GM21515 (cell line): ENCODE measurements at regions not wholly inside any gene's neighbourhood (a gene's known extent, or its start where the extent isn't known, plus 50 kb on each side); places are given as distances from the start of the nearest gene placed in this dataset.

Experiments
- ATAC-seq: cut with Tn5 transposase; IDR thresholded peaks from one replicate; pipeline ENCODE4 v1.9.1; 2021; ENCODE audit not compliant: unreplicated experiment

GRCh38 chr10:78915190-78915518, 153.6 kb upstream of the ZMIZ1 start:
- no peak for ATAC-seq

DNA sequence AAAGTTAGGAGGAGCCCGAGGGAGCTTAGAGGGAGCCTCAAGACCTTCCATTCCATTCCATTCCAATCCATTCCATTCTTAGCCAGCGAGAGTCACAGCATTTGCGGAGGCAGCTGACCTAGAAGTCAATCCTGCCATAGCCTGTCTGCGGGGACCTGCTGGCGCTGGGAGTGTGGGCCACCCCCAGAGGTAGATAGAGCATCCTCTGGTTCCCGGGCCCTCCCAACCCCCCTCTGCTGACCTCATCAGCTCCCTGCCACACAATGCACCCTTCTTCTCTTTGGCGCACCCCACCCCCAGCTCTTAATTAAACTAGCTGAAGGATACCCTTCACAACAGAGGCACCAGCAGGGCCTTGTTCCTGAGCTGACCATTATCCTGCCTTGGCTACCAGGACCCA, 152.5 kb upstream of the ZMIZ1 start:
- no peak for ATAC-seq

DNA sequence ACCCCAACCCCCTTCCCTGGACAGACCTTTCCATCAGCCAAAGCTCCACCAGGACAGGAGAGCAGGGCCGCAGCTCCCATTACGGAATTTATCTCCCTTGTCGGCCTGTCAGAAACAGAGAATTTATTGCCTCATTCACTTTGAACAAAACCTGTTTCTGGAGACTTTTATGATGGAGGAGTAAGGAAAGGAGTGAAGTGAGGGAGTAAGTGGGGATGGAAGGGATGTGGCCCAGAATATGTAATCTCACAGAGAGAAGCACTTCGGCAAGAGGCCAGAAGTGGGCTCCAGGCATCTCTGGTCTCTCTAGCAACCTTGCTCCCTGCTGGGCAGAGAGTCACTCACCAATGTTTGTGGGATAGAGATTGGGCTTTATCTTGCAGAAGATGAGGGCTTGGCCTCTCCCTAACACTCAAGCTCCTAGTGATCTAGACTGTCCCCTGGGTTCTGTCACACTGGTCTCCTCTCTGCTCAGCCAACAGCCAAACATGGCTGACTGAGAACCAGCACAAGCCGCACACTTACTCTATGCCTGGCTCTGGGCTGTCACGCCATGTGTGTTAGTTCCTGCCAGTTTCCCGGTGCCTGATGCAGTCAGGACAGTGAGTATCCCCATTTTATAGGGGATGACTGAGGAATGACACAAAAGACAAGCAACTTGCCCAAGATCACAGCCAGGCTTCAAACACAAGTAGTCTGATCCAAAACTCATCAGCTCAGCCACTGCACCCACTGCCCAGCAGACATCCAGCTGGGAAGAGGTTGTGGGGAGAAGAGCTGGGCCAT, 149.4 kb upstream of the ZMIZ1 start:
- ATAC-seq = no peak

GRCh38 chr10:78920011-78920410, 148.8 kb upstream of the ZMIZ1 start:
- no peak for ATAC-seq

- no peak for ATAC-seq
Observed at GRCh38 chr10:78921895-78922294, 146.9 kb upstream of the ZMIZ1 start.

DNA sequence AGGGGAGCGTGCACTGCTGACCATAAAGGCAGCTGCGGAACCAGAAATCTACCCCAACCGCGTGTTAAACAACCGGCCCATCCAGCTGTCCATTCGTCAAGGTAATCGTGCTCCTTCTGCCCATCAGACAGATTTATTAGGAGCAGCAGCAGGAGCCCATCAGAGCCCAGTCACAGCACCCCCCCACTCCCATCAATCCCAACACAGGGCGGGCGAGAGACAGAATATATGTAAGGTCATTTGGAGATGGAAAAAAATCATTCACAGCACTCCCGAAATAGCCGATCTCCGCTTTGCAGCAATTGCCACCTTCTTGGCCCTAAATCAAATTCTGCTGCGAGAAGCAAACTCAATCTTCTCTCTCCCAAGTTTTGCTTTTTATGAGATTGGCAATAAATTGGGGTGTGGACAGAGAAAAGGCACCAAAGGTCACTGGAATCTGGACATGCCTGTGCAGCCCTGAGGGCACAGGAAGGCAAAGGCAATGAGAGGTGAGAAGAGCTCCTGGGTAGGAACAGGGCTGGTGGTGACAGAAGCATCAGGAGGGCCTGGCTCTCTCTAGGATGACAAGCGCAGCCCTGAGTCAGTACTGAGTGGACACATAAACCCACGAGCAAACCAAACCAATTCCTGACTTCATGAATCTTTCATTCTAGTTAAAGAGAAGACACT, 145.0 kb upstream of the ZMIZ1 start:
- no peak for ATAC-seq

GRCh38 chr10:78924319-78925003, 144.3 kb upstream of the ZMIZ1 start:
- ATAC-seq = no peak

DNA sequence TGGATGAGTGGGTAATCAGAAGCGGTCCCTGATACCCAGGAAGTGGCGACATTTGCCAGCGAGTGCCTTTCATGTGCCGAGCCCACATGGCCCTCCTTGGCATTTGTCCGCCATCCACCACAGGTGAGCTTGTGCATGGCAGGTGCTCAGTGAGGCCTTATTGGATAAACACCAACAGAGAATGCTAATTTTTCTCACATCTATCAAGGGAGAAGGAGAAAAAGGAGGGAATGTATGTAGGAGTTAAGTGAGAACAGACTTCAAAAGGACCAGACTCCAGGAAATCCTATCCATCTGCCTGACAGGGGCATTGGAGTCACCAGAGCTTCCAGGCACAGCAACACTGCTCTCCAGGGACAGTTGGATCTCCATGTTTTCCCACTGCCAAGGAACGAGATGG, 143.5 kb upstream of the ZMIZ1 start:
- ATAC-seq = no peak

DNA sequence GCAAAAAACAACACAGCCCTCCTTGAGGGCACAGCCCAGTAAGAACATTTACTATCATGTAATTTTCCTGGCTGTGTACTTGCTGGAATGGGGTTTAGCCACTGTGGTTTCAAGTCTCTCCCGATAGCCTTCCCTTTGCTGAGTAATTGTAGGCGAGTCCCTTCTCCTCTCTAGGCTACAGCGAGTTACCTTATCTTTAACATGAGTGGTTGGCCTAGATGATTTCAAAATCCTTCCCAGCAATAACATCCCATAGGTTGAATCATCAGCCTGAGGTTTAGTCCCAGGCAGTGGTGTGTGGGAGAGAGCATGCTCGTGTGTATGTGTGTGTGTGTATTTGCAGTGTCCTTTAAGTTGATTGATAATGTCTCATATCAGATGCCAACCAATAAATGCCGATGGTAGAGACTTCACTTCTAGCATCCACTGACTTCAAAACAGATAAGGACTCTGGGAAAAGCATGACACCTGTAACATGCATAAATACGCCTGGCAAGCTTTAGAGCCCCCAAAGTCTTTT, 142.9 kb upstream of the ZMIZ1 start:
- ATAC-seq = no peak

DNA sequence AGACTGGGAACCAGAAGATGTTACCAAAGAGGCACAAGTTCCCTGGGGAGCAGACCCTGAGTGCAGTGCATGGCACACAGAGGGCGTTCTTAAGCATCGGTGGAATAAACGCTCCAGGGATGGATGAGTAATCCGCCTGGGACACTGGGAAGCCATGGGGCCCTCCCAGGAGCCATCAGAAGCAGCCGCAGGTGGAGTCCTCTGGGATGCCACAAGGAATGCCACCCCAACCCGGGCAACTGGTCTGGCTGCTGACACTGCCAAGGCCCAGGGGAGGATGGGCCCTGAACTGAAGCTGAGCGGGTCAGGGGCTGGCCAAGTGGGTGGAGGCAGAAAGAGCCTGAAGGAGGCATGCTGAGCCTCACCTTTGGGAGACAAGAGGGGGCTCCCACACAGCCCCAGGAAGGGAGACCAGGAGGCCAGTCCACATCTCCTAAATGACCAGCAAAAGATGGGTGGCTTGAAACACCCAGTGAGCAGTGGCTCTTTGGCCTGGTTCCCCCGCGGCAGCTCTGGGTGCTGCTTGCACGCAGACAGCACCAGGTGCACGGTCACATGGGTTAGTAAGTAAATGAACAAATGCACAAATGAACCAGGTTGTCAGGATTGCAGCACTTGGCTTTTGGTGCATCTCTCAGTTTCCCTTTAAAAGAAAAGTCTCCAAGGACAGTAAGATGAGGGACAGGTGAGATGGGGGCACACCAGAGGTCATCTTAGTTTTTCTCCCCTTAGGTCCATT, 141.3 kb upstream of the ZMIZ1 start:
- no peak for ATAC-seq

DNA sequence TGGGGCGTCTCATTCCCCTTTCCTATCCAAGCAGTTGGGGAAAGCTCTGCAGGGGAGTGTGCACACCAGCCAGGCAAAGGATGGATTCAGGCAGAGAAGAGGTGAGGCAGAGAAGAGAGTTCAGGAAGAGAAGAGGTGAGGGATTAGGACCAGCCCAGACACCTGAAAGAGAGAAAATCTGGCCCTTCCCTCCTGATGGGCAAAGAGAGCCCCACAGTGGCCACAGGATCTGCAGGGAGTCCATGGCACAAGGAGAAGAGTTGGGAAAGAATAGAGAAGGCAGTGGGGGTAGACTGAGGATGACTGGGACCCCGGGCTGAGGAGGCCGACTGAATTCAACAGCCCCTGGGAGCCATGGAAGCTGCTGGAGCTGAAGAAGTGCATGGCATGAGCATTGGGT, 140.4 kb upstream of the ZMIZ1 start:
- ATAC-seq = no peak

DNA sequence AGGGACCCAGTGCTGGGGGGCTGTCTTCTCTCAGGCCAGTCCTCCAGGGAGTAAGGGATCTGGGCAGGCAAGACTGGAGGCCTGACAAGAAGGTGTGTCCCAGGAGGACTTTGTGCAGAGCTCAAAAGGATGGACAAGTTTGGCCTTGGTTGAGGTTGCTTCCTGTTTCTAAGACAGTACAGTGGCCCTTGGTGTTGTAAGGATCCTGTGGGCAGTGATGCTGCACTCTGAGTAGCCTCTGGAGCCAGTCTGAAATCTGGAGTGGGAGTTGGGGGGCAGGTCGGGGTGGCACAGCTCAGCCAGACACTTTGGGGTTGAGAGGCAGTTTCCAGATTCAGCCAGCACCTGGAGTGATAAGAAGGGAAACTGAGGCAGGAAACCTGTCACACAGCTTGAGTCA, 139.2 kb upstream of the ZMIZ1 start:
- ATAC-seq = no peak

GRCh38 chr10:78931321-78932053, 137.3 kb upstream of the ZMIZ1 start:
- no peak for ATAC-seq

GRCh38 chr10:78932054-78932386, 136.7 kb upstream of the ZMIZ1 start:
- ATAC-seq = no peak

GRCh38 chr10:78932861-78933260, 135.9 kb upstream of the ZMIZ1 start:
- no peak for ATAC-seq

DNA sequence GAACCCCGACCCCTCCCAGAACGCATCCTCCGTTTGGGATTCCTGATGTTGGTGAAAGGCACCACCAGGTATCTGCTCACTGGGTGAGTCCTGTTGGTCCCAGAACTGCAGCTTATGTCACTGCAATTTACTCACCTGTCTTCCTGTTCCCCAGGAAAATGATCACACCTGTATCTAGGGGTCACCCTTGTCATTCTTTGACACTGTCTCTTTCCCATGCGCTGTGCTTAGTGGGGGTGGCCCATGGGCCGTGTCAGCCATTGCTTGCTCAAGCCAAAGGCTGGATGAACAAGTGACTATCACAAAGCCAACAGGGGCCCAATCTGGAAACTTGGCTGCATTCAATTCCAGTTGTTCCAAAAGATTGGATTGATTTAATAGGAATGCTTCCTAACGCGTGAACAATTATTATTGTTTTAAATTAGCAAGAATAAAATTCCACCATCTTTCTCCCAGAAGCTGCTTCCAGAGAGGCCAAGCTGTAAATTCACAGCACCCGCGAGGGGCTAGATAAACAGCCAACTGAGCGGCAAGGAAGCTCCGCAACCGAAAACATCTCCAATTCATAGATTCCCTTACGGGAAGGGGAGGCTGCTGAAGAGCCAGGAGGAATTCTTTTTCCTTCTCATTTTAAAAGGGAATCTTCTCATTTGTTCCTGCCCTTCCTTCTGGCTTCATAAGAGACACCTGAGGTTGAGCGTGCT, 134.8 kb upstream of the ZMIZ1 start:
- no peak for ATAC-seq

DNA sequence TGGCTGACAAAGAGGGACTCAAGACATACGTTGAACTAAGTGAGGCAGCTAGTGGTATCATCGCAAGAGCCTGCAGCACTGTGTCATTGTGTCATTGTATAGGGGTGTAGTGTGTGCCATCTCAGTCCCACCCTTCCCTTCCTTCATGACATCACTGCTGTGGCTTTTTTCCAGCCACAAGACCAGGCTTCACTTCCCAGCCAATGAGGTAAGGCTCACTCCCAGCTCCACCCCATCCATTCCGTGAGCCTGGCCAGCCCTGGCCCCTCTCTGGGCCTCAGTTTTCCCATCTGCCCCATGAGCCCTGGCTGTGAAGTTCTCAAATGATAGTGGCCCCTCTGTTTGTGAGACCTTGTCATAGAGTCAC, 134.3 kb upstream of the ZMIZ1 start:
- no peak for ATAC-seq

GRCh38 chr10:78934994-78935602, 133.7 kb upstream of the ZMIZ1 start:
- ATAC-seq = no peak

DNA sequence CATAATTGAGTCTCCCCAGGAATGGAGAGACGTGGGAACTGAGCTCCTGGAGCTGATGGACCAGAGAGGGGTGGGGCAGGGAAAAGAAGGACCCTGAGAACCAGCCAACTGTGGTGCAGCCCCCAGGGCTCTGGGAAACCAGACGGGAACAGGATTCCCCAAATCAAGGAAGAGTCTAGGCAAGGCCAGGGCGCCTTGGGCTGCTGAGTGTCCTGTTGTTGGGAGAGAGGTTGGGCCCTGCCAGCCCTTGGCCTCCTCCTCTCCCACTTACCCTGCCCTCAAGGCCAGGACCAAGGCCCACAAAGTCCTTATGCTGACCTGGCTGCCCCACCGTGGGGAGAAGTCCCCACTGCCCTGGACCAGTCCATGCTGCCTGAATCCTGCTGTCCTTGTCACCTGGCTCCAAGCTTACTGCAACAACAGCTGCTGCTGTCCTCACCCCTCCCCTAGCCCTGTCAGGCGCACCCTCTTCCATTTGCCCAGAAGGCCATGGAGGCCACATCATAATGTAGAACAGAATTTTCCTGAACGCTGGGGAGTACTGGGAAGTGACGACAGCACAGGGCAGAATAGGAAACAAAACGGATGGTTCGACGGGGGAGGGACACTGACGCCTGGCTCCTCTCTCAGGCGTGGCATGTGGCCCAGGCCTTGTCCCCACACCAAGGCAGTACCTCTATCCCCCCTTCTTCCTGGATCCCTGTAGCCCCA, 132.9 kb upstream of the ZMIZ1 start:
- no peak for ATAC-seq
